ENCODE measurements at regions not wholly inside any gene's neighbourhood (a gene's known extent, or its start where the extent isn't known, plus 50 kb on each side); places are given as distances from the start of the nearest gene placed in this dataset.

DNA sequence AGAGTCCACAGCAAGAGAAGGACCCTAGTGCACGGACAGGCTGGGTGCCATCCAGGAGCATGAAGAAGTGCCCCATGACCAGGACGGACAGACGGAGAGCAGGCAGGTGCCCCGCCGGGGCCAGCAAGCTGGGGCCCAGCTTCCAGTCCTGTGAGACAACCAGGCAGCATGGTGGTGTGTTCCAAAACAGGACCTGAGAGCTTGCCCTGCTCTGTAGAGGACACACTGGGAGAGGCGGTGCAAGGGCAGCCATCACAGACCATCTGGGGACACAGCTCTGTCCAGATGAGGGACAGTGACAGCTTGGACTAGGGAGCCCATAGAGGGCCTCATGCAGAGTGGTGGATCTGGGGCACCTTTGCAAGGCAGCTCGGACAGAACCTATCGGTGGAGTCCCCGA, 279.8 kb downstream of the EIPR1 start:
- DNase-seq: no peak
- Mint-ChIP-seq H3K27ac (no peak overlapping the region), H3K27me3 (ENCODE audit: low read depth, poor library complexity) (no peaks in the 10 kb centered on the region), H3K4me3 (no peak overlapping the region), H3K36me3 (ENCODE audit: low read depth) (peaks cover 5% of the 10 kb centered on the region), H3K9me3 (no peaks in the 10 kb centered on the region), H3K4me1 (peaks cover 38% of the 10 kb centered on the region)
- TF ChIP-seq CTCF (IDR thresholded peaks at IDR 0.05): no peak

GRCh38 chr2:3094999-3095958, 282.3 kb downstream of the EIPR1 start:
- Mint-ChIP-seq H3K27ac (peak overlapping the region; percentile 94), H3K9me3 (peaks cover 5% of the 10 kb centered on the region), H3K36me3 (ENCODE audit: low read depth) (no peaks in the 10 kb centered on the region), H3K4me3 (no peak overlapping the region), H3K27me3 (ENCODE audit: low read depth, poor library complexity) (no peaks in the 10 kb centered on the region), H3K4me1 (peaks cover 20% of the 10 kb centered on the region)
- DNase-seq: no peak
- no peak for TF ChIP-seq CTCF (IDR thresholded peaks at IDR 0.05)

- Mint-ChIP-seq H3K36me3 (ENCODE audit: low read depth) (no peaks in the 10 kb centered on the region), H3K9me3 (peaks cover 10% of the 10 kb centered on the region), H3K4me1 (peaks cover 19% of the 10 kb centered on the region), H3K27ac (no peak overlapping the region), H3K4me3 (no peak overlapping the region), H3K27me3 (ENCODE audit: low read depth, poor library complexity) (no peaks in the 10 kb centered on the region)
- no peak for TF ChIP-seq CTCF (IDR thresholded peaks at IDR 0.05)
- no peak for DNase-seq
Observed at GRCh38 chr2:3094318-3094717, 283.3 kb downstream of the EIPR1 start.

DNA sequence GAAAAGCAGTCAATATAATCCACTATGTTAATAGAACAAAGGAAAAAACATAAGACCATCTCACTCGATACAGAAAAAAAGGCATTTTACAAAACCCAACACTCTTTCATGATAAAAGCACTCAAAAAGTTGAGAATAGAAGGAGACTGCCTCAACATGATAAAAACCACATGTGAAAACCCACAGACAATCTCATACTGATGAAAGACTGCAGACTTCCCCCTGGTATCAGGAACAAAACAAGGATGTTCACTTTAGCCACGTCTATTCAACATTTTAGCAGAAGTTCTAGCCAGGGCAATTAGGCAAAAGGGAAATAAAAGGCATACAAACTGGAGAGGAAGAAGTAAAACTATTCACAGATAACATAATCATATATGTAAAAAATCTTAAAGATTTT, 285.9 kb downstream of the EIPR1 start:
- Mint-ChIP-seq H3K9me3 (peaks cover 21% of the 10 kb centered on the region), H3K27ac (no peak overlapping the region), H3K27me3 (ENCODE audit: low read depth, poor library complexity) (no peaks in the 10 kb centered on the region), H3K4me3 (no peak overlapping the region), H3K4me1 (peaks cover 15% of the 10 kb centered on the region), H3K36me3 (ENCODE audit: low read depth) (no peaks in the 10 kb centered on the region)
- TF ChIP-seq CTCF (IDR thresholded peaks at IDR 0.05): no peak
- DNase-seq: no peak

GRCh38 chr2:3082705-3083104, 294.9 kb downstream of the EIPR1 start:
- Mint-ChIP-seq H3K4me1 (peaks cover 13% of the 10 kb centered on the region), H3K9me3 (peaks cover 31% of the 10 kb centered on the region), H3K27me3 (ENCODE audit: low read depth, poor library complexity) (peaks cover 26% of the 10 kb centered on the region), H3K36me3 (ENCODE audit: low read depth) (no peaks in the 10 kb centered on the region), H3K27ac (no peak overlapping the region), H3K4me3 (no peak overlapping the region)
- no peak for TF ChIP-seq CTCF (IDR thresholded peaks at IDR 0.05)
- no peak for DNase-seq

Measured in nephron progenitor cell (in vitro differentiated cells).